ENCODE measurements at regions not wholly inside any gene's neighbourhood (a gene's known extent, or its start where the extent isn't known, plus 50 kb on each side); places are given as distances from the start of the nearest gene placed in this dataset.
A peak's percentile ranks its signal among the peaks of the same experiment; 100 is the strongest.

GRCh38 chr21:45592208-45592619 lies 50.0 kb upstream of the SLC19A1 start:
- Mint-ChIP-seq H3K36me3 (ENCODE audit: low read depth) (no peaks in the 10 kb centered on the region), H3K4me3 (peak overlapping the region; percentile 23), H3K27ac (no peak overlapping the region), H3K4me1 (ENCODE audit: low read depth) (peaks cover 9% of the 10 kb centered on the region), H3K27me3 (ENCODE audit: insufficient read depth) (peaks cover 4% of the 10 kb centered on the region), H3K9me3 (peaks cover 18% of the 10 kb centered on the region)
- DNase-seq (ENCODE audit: low spot score), result peak; percentile 71
- intact Hi-C loops (cut with micrococcal nuclease), result loop anchor here (1.0 to 5.0 kb wide), 7 partner anchors 15 to 380 kb away; partner anchors contain the start of gene POFUT2

- Mint-ChIP-seq H3K27me3 (ENCODE audit: insufficient read depth) (peaks cover 4% of the 10 kb centered on the region), H3K36me3 (ENCODE audit: low read depth) (no peaks in the 10 kb centered on the region), H3K4me3 (peak overlapping the region; percentile 23), H3K27ac (no peak overlapping the region), H3K4me1 (ENCODE audit: low read depth) (peaks cover 9% of the 10 kb centered on the region), H3K9me3 (peaks cover 14% of the 10 kb centered on the region)
- no peak for DNase-seq (ENCODE audit: low spot score)
- intact Hi-C loops (cut with micrococcal nuclease), result loop anchor here (1.0 to 5.0 kb wide), 7 partner anchors 14 to 380 kb away; partner anchors contain the start of gene POFUT2
Observed at GRCh38 chr21:45592626-45593134, 50.4 kb upstream of the SLC19A1 start.

- H3K27ac Mint-ChIP-seq, result peak overlapping the region; percentile 7
- intact Hi-C loops (cut with micrococcal nuclease), result loop anchor here (2.0 to 5.0 kb wide), 3 partner anchors 13 to 379 kb away; partner anchors contain the start of gene POFUT2
Observed at GRCh38 chr21:45593162-45594022, 50.1 kb upstream of the PCBP3 start.

More at GRCh38 chr21:45593162-45594022, 50.1 kb upstream of the PCBP3 start:
- Mint-ChIP-seq H3K4me1 (ENCODE audit: low read depth) (peaks cover 9% of the 10 kb centered on the region), H3K9me3 (peaks cover 7% of the 10 kb centered on the region), H3K4me3 (peak overlapping the region; percentile 19), H3K27me3 (ENCODE audit: insufficient read depth) (peaks cover 3% of the 10 kb centered on the region), H3K36me3 (ENCODE audit: low read depth) (no peaks in the 10 kb centered on the region)
- DNase-seq (ENCODE audit: low spot score), result no peak
